ENCODE measurements at regions not wholly inside any gene's neighbourhood (a gene's known extent, or its start where the extent isn't known, plus 50 kb on each side); places are given as distances from the start of the nearest gene placed in this dataset.

- no CpG with 5 or more reads among the region's 4 CpGs for WGBS (ENCODE audit: extremely low coverage, insufficient coverage, insufficient read length)
Measured at GRCh38 chr7:22622116-22622785, 104.7 kb upstream of the IL6 start.

GRCh38 chr7:22618528-22618927, 108.5 kb upstream of the IL6 start:
- Histone ChIP-seq H4K12ac (ENCODE audit: low read depth, low read length) (no peak overlapping the region), H3K79me2 (ENCODE audit: control insufficient read depth, insufficient read depth, low read length, poor library complexity) (no peaks in the 10 kb centered on the region), H4K8ac (ENCODE audit: low read depth, low read length) (no peak overlapping the region), H4K91ac (ENCODE audit: low read depth, low read length) (no peak overlapping the region), H3K79me1 (ENCODE audit: low read length) (no peaks in the 10 kb centered on the region), H3K27ac (ENCODE audit: low read depth, low read length) (no peak overlapping the region), H2BK5ac (ENCODE audit: low read depth, low read length, poor library complexity) (no peak overlapping the region), H3K9ac (ENCODE audit: low read length) (no peak overlapping the region), H2AFZ (ENCODE audit: insufficient read depth, low read length, poor library complexity) (no peak overlapping the region), H3K4ac (ENCODE audit: low read depth, low read length) (no peak overlapping the region), H3K4me2 (ENCODE audit: low read length) (no peak overlapping the region), H3K4me3 (ENCODE audit: low read depth, low read length) (no peak overlapping the region), H3K23ac (ENCODE audit: low read length) (no peak overlapping the region), H3K18ac (ENCODE audit: low read length) (no peak overlapping the region), H2AK5ac (ENCODE audit: low read length) (no peak overlapping the region), H3K4me1 (ENCODE audit: control insufficient read depth in 1 of 2, insufficient read depth in 2 of 2, low read length in 2 of 2) (no peaks in the 10 kb centered on the region), H2BK12ac (ENCODE audit: low read length) (no peak overlapping the region), H3K14ac (ENCODE audit: low read length) (no peak overlapping the region), H3K27me3 (ENCODE audit: insufficient read depth, low read length) (no peaks in the 10 kb centered on the region), H3K9me3 (ENCODE audit: insufficient read depth, low read depth, low read length) (no peaks in the 10 kb centered on the region), H2BK120ac (ENCODE audit: insufficient read depth, low read length, poor library complexity) (no peak overlapping the region), H3K36me3 (ENCODE audit: control insufficient read depth in 1 of 2, insufficient read depth in 2 of 2, low read length in 2 of 2) (no peaks in the 10 kb centered on the region)
- no peak for DNase-seq

More at GRCh38 chr7:22622116-22622785, 104.7 kb upstream of the IL6 start:
- H2BK12ac ChIP-seq (ENCODE audit: low read length) = no peak overlapping the region
- H3K27me3 ChIP-seq (ENCODE audit: insufficient read depth, low read length) = no peaks in the 10 kb centered on the region
- H2BK120ac ChIP-seq (ENCODE audit: insufficient read depth, low read length, poor library complexity) = no peak overlapping the region
- H2AFZ ChIP-seq (ENCODE audit: insufficient read depth, low read length, poor library complexity) = no peak overlapping the region
- H3K9me3 ChIP-seq (ENCODE audit: insufficient read depth, low read depth, low read length) = no peaks in the 10 kb centered on the region
- no peaks in the 10 kb centered on the region for H3K36me3 ChIP-seq (ENCODE audit: control insufficient read depth in 1 of 2, insufficient read depth in 2 of 2, low read length in 2 of 2)
- H4K8ac ChIP-seq (ENCODE audit: low read depth, low read length) = no peak overlapping the region
- H3K4me3 ChIP-seq (ENCODE audit: low read depth, low read length) = no peak overlapping the region
- no peak overlapping the region for H3K18ac ChIP-seq (ENCODE audit: low read length)
- H3K79me2 ChIP-seq (ENCODE audit: control insufficient read depth, insufficient read depth, low read length, poor library complexity) = no peaks in the 10 kb centered on the region
- H4K12ac ChIP-seq (ENCODE audit: low read depth, low read length) = no peak overlapping the region
- no peaks in the 10 kb centered on the region for H3K79me1 ChIP-seq (ENCODE audit: low read length)
- H3K23ac ChIP-seq (ENCODE audit: low read length) = no peak overlapping the region
- H3K9ac ChIP-seq (ENCODE audit: low read length) = no peak overlapping the region
- H4K91ac ChIP-seq (ENCODE audit: low read depth, low read length) = no peak overlapping the region
- H2AK5ac ChIP-seq (ENCODE audit: low read length) = no peak overlapping the region
- no peak overlapping the region for H3K14ac ChIP-seq (ENCODE audit: low read length)
- no peak overlapping the region for H3K27ac ChIP-seq (ENCODE audit: low read depth, low read length)
- H3K4ac ChIP-seq (ENCODE audit: low read depth, low read length) = no peak overlapping the region
- no peak for DNase-seq
- no peak overlapping the region for H3K4me2 ChIP-seq (ENCODE audit: low read length)
- H3K4me1 ChIP-seq (ENCODE audit: control insufficient read depth in 1 of 2, insufficient read depth in 2 of 2, low read length in 2 of 2) = no peaks in the 10 kb centered on the region
- no peak overlapping the region for H2BK5ac ChIP-seq (ENCODE audit: low read depth, low read length, poor library complexity)

GRCh38 chr7:22617166-22617565, 109.8 kb upstream of the IL6 start:
- H3K9ac ChIP-seq (ENCODE audit: low read length) = no peak overlapping the region
- no peaks in the 10 kb centered on the region for H3K4me1 ChIP-seq (ENCODE audit: control insufficient read depth in 1 of 2, insufficient read depth in 2 of 2, low read length in 2 of 2)
- H2AFZ ChIP-seq (ENCODE audit: insufficient read depth, low read length, poor library complexity) = no peak overlapping the region
- H3K18ac ChIP-seq (ENCODE audit: low read length) = no peak overlapping the region
- H2BK5ac ChIP-seq (ENCODE audit: low read depth, low read length, poor library complexity) = no peak overlapping the region
- H4K12ac ChIP-seq (ENCODE audit: low read depth, low read length) = no peak overlapping the region
- no peak overlapping the region for H2AK5ac ChIP-seq (ENCODE audit: low read length)
- H3K36me3 ChIP-seq (ENCODE audit: control insufficient read depth in 1 of 2, insufficient read depth in 2 of 2, low read length in 2 of 2) = no peaks in the 10 kb centered on the region
- no peaks in the 10 kb centered on the region for H3K27me3 ChIP-seq (ENCODE audit: insufficient read depth, low read length)
- H4K91ac ChIP-seq (ENCODE audit: low read depth, low read length) = no peak overlapping the region
- H2BK120ac ChIP-seq (ENCODE audit: insufficient read depth, low read length, poor library complexity) = no peak overlapping the region
- H3K14ac ChIP-seq (ENCODE audit: low read length) = no peak overlapping the region
- peak in 1 of 2 donors; percentile 47 for DNase-seq
- no peak overlapping the region for H3K27ac ChIP-seq (ENCODE audit: low read depth, low read length)
- no peak overlapping the region for H3K4ac ChIP-seq (ENCODE audit: low read depth, low read length)
- no peaks in the 10 kb centered on the region for H3K79me2 ChIP-seq (ENCODE audit: control insufficient read depth, insufficient read depth, low read length, poor library complexity)
- no peak overlapping the region for H4K8ac ChIP-seq (ENCODE audit: low read depth, low read length)
- no peak overlapping the region for H3K4me2 ChIP-seq (ENCODE audit: low read length)
- no peaks in the 10 kb centered on the region for H3K79me1 ChIP-seq (ENCODE audit: low read length)
- no CpG with 5 or more reads among the region's 4 CpGs for WGBS (ENCODE audit: extremely low coverage, insufficient coverage, insufficient read length)
- no peak overlapping the region for H3K23ac ChIP-seq (ENCODE audit: low read length)
- no peak overlapping the region for H3K4me3 ChIP-seq (ENCODE audit: low read depth, low read length)
- no peak overlapping the region for H2BK12ac ChIP-seq (ENCODE audit: low read length)
- H3K9me3 ChIP-seq (ENCODE audit: insufficient read depth, low read depth, low read length) = no peaks in the 10 kb centered on the region

- Histone ChIP-seq H3K79me1 (ENCODE audit: low read length) (no peaks in the 10 kb centered on the region), H3K4me2 (ENCODE audit: low read length) (no peak overlapping the region), H4K12ac (ENCODE audit: low read depth, low read length) (no peak overlapping the region), H2BK12ac (ENCODE audit: low read length) (no peak overlapping the region), H3K4me3 (ENCODE audit: low read depth, low read length) (no peak overlapping the region), H3K14ac (ENCODE audit: low read length) (no peak overlapping the region), H2BK120ac (ENCODE audit: insufficient read depth, low read length, poor library complexity) (no peak overlapping the region), H3K4ac (ENCODE audit: low read depth, low read length) (no peak overlapping the region), H2BK5ac (ENCODE audit: low read depth, low read length, poor library complexity) (no peak overlapping the region), H3K9me3 (ENCODE audit: insufficient read depth, low read depth, low read length) (no peaks in the 10 kb centered on the region), H3K27me3 (ENCODE audit: insufficient read depth, low read length) (no peaks in the 10 kb centered on the region), H2AK5ac (ENCODE audit: low read length) (no peak overlapping the region), H3K23ac (ENCODE audit: low read length) (no peak overlapping the region), H4K91ac (ENCODE audit: low read depth, low read length) (no peak overlapping the region), H3K4me1 (ENCODE audit: control insufficient read depth in 1 of 2, insufficient read depth in 2 of 2, low read length in 2 of 2) (no peaks in the 10 kb centered on the region), H3K27ac (ENCODE audit: low read depth, low read length) (no peak overlapping the region), H2AFZ (ENCODE audit: insufficient read depth, low read length, poor library complexity) (no peak overlapping the region), H3K36me3 (ENCODE audit: control insufficient read depth in 1 of 2, insufficient read depth in 2 of 2, low read length in 2 of 2) (no peaks in the 10 kb centered on the region), H3K18ac (ENCODE audit: low read length) (no peak overlapping the region), H3K9ac (ENCODE audit: low read length) (no peak overlapping the region), H4K8ac (ENCODE audit: low read depth, low read length) (no peak overlapping the region), H3K79me2 (ENCODE audit: control insufficient read depth, insufficient read depth, low read length, poor library complexity) (no peaks in the 10 kb centered on the region)
- DNase-seq = no peak
- no CpG with 5 or more reads among the region's 2 CpGs for WGBS (ENCODE audit: extremely low coverage, insufficient coverage, insufficient read length)
Measured at GRCh38 chr7:22613496-22613895, 113.5 kb upstream of the IL6 start.

Data from trophoblast cell (in vitro differentiated cells and primary cell).